ENCODE measurements at regions not wholly inside any gene's neighbourhood (a gene's known extent, or its start where the extent isn't known, plus 50 kb on each side); places are given as distances from the start of the nearest gene placed in this dataset.

DNA sequence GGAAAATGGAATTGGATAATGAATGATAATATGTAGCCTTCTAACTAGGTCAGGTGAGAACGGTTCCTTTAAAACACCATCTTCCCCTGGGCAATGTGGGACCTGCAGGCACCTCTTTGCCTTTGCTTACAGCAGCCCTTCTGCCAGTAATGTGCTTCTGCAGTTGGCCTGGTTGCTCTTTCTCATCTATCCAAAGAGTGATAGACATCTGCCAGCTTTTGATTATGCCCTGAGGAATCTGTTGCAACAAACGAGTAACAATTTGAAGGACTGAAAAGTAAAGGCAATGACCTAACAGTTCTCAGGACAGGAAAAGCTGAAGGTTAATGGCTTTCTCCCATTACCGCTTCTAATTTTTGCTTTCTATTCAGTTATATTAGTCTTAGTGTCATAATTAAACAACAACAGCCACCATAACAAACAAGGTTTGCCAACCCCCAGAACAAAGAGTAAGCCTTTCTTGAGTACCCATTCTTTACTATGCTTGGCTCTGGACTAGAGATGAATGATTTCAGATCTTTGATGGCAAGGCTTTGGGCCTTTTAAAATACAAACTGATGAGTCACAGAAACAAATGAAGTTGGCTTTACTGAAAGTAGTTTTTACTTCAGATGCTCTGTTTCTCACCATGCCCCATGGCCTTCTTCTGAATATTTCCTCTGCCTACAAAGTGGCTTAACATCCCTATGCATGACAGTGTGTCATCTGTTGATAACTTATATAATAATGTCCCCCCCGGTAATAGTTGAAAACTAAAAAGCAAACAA, 76.1 kb upstream of the KRR1 start:
- no peak for ATAC-seq
- DNase-seq (ENCODE audit: missing footprints), result no peak
- intact Hi-C loops (cut with DNase I), result no loop called here

DNA sequence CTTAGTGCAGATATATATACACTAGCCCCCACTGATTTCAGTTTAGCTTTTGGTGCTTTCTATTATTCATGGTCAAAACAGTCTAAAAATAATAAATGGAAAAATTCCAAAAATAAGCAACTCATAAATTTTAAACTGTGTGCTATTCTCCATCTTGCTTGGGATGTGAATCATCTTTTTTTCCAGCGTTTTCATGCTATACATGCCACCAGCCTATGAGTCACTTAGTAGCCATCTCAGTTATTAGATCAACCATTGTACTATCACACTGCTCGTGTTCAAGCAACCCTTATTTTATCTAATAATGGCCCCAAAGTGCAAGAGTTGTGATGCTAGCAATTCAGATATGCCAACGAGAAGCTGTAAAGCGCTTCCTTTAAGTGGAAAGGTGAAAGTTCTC, 73.9 kb upstream of the KRR1 start:
- DNase-seq (ENCODE audit: missing footprints) (no peak), ATAC-seq (no peak)
- intact Hi-C loops (cut with DNase I), result no loop called here

DNA sequence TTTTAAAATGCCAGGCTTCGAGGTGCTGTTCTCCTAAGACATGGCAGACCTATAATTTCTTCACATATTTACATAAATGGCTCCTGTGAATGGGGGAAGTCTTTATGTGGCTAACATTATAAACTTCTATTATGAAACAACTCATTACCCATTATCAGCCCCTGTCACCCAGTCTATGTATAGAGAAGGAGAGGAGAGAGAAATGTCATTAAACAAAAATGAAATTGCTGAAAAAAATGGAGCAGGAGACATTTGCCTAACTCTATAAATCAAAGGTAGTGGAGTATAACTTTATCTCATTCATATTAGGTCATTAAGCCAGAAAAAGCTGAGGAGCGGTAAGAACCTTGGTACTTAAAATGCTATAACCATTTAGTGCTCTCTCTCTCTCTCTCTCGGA, 71.9 kb upstream of the KRR1 start:
- intact Hi-C loops (cut with DNase I), result no loop called here
- DNase-seq (ENCODE audit: missing footprints) (no peak), ATAC-seq (no peak)

DNA sequence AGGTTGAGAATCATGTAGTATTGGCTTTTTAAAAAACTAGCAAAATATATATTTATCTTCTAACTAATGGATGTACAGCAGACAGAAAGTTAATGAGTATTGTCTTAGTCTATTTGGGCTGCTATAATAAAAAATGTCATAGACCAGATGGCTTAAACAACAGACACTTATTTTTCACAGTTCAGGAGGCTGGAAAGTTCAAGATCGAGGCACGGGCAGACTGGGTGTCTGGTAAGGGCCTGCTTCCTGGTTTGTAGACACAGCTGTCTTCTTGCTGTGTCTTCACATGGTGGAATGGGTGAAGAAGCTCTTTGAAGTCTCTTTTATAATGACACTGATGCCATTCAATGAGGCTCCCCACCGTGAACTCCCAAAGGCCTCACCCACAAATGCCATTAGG, 70.1 kb upstream of the KRR1 start:
- DNase-seq (ENCODE audit: missing footprints) (no peak), ATAC-seq (no peak)
- intact Hi-C loops (cut with DNase I), result no loop called here

DNA sequence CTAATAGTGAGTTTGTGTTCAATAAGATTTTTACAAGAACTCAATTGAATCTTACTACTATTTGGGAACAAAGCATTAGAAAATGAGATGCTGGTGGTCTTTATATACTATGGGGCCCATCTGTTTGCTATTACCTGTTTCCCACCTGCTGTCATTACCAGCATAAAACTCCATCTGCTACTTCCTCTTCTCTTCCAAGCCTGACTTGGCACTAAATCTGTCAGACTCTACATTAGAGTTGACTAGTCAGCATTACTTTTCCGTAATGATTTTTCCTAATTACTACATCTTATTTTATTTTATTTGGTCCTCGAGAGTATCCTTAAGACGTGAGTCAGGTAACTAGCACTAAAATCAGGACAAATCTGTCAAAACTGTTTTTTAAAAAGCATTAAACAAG, 68.1 kb upstream of the KRR1 start:
- intact Hi-C loops (cut with DNase I), result no loop called here
- DNase-seq (ENCODE audit: missing footprints), result no peak
- no peak for ATAC-seq

DNA sequence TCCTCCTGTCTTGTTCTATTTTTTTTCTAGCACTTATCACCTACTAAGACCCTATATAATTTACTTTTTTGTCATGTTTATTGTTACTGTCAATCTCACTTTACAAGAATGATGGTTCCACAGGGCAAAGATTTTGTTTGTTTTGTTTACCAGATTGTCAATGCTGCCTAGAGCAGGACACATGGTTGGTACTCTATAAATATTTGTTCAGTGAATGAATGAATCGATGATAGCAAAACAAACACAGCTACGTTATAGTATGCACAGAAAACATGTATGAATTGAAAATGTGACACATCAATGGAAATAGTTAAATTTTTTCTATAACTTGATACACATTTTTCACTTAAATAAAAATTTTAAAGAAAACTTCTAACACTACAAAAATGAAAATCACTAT, 67.1 kb upstream of the KRR1 start:
- intact Hi-C loops (cut with DNase I), result no loop called here
- no peak for DNase-seq (ENCODE audit: missing footprints)
- no peak for ATAC-seq

DNA sequence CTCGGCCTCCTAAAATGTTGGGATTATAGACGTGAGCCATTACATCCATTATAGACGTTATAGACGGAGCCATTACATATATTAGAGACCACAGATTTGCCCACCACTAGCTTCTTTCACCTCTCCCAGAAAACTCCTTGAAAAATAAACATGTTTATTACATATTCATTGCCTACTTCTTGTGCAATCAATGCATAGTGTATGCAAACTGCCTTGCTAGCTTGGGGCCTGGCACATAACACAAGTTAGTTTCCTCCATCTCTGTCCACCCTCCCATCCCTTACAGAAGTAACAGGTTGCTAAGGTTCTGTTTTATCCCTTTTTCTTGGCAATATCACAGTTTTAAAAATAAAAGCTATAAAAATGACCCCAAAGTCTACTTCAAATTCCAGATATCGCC, 66.4 kb upstream of the KRR1 start:
- DNase-seq (ENCODE audit: missing footprints), result no peak
- intact Hi-C loops (cut with DNase I), result no loop called here
- ATAC-seq, result no peak

DNA sequence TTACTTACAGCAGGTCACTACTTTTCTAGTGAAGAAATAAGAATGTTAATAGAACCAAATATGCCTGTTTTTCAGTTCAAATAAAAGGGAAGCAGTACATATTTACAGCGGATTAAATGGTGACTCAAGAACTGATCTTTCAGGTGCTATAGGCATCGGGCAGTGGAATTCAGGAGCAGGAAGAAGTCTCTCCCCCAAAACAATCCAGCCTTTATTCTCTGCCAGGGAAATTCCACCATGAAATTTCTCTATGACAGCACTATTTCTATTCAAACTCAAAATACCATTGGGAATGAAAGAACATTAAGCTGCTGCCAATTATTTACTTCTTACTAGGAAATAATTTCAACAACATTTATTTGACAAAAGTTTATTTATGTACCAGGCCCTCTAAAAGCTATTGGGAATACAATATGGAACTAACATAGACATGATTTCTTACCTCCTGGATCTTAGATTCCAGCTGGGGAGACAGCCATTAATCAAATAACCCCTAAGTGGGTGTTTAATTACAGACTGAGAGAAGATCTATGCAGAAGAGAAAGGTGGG, 60.3 kb upstream of the KRR1 start:
- intact Hi-C loops (cut with DNase I), result no loop called here
- DNase-seq (ENCODE audit: missing footprints) (no peak), ATAC-seq (no peak)

DNA sequence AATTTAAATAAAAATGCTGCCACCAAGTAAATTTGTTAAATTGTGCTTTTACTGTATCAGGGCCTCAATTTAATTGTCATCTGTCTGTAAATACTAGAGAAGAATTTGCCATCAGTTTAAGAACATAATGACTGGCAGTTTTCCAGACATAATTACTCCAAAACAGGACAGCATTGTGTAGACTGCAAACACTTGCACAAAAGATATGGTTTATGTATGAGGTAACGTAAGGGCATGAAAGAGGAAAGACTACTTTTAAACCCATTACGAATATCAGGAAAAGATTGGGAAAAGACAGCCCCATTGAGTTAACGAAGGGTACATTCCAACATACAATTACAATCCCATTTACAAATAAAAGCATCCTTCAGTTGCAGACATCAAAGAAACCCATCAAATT, 59.8 kb upstream of the KRR1 start:
- no peak for DNase-seq (ENCODE audit: missing footprints)
- ATAC-seq, result no peak
- intact Hi-C loops (cut with DNase I), result no loop called here

DNA sequence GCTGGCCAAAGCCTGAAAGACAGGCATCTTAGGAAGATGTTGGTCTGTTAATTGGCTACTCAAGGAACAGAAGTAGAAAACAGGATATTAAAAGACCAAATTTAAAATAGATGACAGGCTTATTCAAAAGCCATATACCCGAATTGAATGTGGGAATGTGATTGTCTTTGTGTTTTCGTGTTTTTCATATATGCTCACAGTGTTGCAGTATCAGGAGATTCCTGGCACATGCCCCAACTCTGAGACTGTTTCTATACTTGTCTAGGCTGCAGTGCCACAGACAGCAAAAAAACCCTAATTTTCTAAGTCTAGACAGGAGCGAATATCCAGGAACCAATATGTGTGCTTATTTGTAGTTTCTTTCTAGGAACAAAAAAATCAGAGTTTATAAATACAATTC, 57.4 kb upstream of the KRR1 start:
- intact Hi-C loops (cut with DNase I), result no loop called here
- DNase-seq (ENCODE audit: missing footprints), result no peak
- no peak for ATAC-seq

DNA sequence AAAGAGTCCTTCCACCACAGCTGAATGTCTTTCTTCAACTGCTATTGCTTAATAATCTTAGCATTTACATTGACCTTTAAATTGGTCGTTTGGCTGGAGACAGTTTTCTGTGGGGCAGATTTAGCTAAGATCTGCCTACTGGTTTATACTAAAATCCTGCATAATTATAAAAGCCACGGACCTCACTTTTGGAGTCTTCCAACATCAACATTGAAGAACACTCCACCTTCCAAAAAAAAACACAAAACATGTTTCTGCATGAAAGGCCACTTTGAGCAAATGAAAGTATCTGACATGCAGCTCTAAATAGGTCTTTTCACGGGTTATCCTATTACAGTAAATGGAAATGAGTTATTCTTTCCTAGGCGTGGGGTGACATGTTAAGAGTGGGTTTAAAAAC, 57.0 kb upstream of the KRR1 start:
- no peak for ATAC-seq
- no peak for DNase-seq (ENCODE audit: missing footprints)
- intact Hi-C loops (cut with DNase I), result no loop called here

DNA sequence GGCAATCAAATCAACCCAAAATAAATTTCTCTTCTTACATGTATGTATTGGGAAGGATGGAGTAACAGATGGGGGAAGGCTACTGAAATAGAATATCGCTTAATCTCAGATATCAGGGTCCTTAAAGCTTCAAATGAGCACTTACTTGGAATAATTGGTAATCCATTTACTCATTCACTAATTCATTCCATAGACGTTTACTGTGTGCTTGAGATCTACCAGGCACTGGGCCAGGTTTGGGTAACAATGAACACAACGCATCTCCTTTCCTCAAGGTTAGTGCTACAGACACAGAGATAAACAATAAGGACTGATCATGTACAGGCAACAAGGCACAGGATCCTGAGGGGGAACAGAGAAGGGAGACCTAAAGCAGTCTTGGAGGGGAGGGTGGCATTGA, 54.4 kb upstream of the KRR1 start:
- intact Hi-C loops (cut with DNase I), result no loop called here
- no peak for DNase-seq (ENCODE audit: missing footprints)
- no peak for ATAC-seq

DNA sequence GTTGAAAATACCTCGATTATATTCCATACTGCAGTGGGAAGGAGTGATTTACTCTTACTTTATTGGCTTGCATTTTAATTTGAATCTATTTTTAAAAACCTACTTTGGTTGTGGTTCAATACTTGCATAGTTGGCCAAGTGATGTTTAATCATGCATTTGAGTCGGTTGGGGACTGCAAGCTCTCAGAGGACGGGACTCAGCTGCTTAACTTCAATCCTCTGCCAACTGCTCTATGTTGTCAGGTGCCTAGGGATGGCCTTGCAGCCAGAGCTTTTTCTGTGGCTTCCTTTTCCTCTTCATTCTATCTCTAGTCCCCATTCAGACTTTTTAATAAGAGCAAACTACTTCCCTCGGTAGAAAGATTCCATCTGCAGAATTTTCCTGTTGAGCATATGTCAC, 53.4 kb upstream of the KRR1 start:
- intact Hi-C loops (cut with DNase I), result no loop called here
- ATAC-seq (no peak), DNase-seq (ENCODE audit: missing footprints) (no peak)

DNA sequence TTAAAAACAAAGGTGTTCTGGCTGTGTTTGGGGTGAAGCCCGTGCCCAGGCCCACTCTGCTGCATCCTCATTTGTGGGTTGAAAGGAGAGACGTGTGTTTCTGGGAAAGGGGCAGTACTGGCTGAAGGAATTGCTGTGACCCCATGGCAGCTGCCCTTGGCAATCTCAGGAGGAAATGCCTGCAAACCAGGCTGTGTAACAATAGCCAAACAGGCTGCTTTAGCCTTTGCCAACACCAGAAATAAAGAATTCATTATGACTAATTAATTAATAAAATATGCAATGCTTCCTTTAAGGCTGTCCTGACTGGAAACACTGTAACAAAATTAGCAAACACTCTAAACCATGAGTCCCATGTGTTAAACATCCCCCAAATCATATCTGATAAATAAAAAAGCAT, 53.0 kb upstream of the KRR1 start:
- intact Hi-C loops (cut with DNase I), result no loop called here
- DNase-seq (ENCODE audit: missing footprints), result no peak
- ATAC-seq, result no peak

DNA sequence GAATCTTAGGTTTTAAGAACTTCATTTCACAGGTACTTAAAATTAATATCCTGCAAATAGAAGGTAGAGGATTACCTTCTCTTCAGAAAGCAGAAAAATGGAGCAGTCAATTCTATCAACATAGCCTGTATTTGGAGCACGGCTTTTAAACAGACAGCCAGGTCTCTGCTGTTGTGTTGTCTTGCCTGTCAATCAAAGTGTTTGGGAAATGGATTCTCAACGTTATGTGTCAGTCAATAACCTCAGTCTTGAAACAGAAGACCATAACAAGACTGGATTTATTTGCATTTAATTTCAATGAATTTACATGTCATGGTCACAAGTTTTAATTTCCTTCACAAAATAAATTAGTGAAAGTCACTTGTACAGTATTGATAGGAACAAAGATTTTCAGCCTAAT, 51.9 kb upstream of the KRR1 start:
- ATAC-seq (no peak), DNase-seq (ENCODE audit: missing footprints) (no peak)
- intact Hi-C loops (cut with DNase I), result no loop called here

DNA sequence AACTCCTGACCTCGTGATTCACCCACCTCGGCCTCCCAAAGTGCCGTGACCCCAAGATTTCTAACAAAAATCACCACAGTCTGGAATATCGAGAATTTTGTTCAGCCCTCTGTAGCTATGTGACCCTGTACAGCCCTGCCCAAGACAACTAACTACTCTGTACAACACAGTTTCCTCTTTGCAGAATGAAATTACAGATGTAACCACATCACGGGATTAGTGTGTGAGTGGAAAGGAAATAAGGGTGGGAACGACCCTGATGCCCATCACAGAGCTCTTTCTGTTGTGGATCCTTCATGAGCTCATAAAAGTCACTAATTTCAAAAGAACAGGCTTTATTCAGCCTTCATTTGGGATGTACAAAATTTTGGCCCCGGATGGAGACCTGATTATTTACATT, 50.5 kb upstream of the KRR1 start:
- no peak for ATAC-seq
- intact Hi-C loops (cut with DNase I), result no loop called here

More for the DNA sequence above, 50.5 kb upstream of the KRR1 start:
- DNase-seq (ENCODE audit: missing footprints), result no peak

Measured in Right ventricle myocardium inferior (tissue), 1 donor.